HCT116 (cell line): ENCODE measurements at regions not wholly inside any gene's neighbourhood (a gene's known extent, or its start where the extent isn't known, plus 50 kb on each side); places are given as distances from the start of the nearest gene placed in this dataset.

ENCODE experiments used
- ATAC-seq: fragments of 200-7000 bp; cut with Tn5 transposase; 2 replicates; pipeline ENCODE4 v1.9.1; 2020; ENCODE audit warnings: mild to moderate bottlenecking, moderate library complexity
- BruUV-seq: library from RNA; stranded (reverse); fragments of 400-500 nt; replicated peaks from 2 replicates; lab custom pipeline; 2021; lab: Mats Ljungman, UMichigan
- CTCF ChIA-PET: fragments of 300-600 bp; sonication (Branson Sonifier 250); formaldehyde crosslinking; loops from one replicate; lab custom pipeline; 2021; ENCODE audit warnings: antibody characterized with exemption; lab: Charles Lee
- POLR2A ChIA-PET: fragments of 300-600, 350-600 bp; sonication (Branson Sonifier 250); formaldehyde crosslinking; loops from one replicate; lab custom pipeline; 2021; ENCODE audit warnings: antibody characterized with exemption; lab: Charles Lee
- RAD21 ChIA-PET, 2 experiments: fragments of 300-600 bp; sonication (Branson Sonifier 250); formaldehyde crosslinking; loops; one replicate each; lab custom pipeline; 2023; ENCODE audit warnings: low total read pairs in 2 of 2; ENCODE audit not compliant: uncharacterized antibody in 2 of 2, unreplicated experiment in 2 of 2, low non-redundant PET in 1 of 2; lab: Charles Lee
- DNase-seq: peaks from one replicate; pipeline ENCODE4 v3.0.0-alpha.2; 2010; ENCODE audit warnings: low read depth, low spot score
- H2AFZ ChIP-seq: fragments of 200-600 bp; shearing (Covaris generic), sonication (generic); 2 replicates; pipeline ENCODE4 v1.6.1; 2017; ENCODE audit warnings: low read depth, mixed run types, mixed read lengths, antibody characterized with exemption, low read length; ENCODE audit not compliant: poor library complexity, severe bottlenecking
- H3K27ac ChIP-seq: 2 replicates; pipeline ENCODE4 v1.5.1; 2012; ENCODE audit warnings: low read depth, low read length
- H3K27me3 ChIP-seq: fragments of 200-600 bp; sonication (generic); 2 replicates; pipeline ENCODE4 v1.6.1; 2016; ENCODE audit warnings: mixed run types, low read length, mixed read lengths; ENCODE audit not compliant: insufficient read depth
- H3K36me3 ChIP-seq, 2 experiments: fragments of 200-500 bp in 1 of 2; fragments of 200-600 bp in 1 of 2; sonication (Bioruptor generic) in 1 of 2; sonication (generic) in 1 of 2; 2 replicates each; pipeline versions ENCODE4 v1.5.1 to v1.6.1; 2014 to 2016; ENCODE audit warnings: low read length in 2 of 2, inconsistent platforms in 1 of 2, mixed read lengths in 1 of 2, mixed run types in 1 of 2; ENCODE audit not compliant: insufficient read depth in 2 of 2, control insufficient read depth in 1 of 2
- H3K4me1 ChIP-seq, 2 experiments: fragments of 200-600 bp in 1 of 2; sonication (generic) in 1 of 2; 2 replicates each; pipeline versions ENCODE4 v1.5.1 to v1.6.1; 2012 to 2017; ENCODE audit warnings: low read length in 2 of 2, inconsistent platforms in 1 of 2, mild to moderate bottlenecking in 1 of 2, mixed read lengths in 1 of 2, mixed run types in 1 of 2, moderate library complexity in 1 of 2; ENCODE audit not compliant: insufficient read depth in 2 of 2, control insufficient read depth in 1 of 2
- H3K4me2 ChIP-seq: fragments of 200-600 bp; sonication (generic); 2 replicates; pipeline ENCODE4 v1.6.1; 2017; ENCODE audit warnings: mixed run types, low read length, mixed read lengths
- H3K4me3 ChIP-seq, 2 experiments: fragments of 200-600 bp in 1 of 2; sonication (generic) in 1 of 2; replicated peaks in 1 of 2; 2 replicates each; pipeline ENCODE4 v1.5.1; 2011 to 2016; ENCODE audit warnings: low read length in 2 of 2, control low read depth in 1 of 2, low read depth in 1 of 2, mild to moderate bottlenecking in 1 of 2, mixed read lengths in 1 of 2, mixed run types in 1 of 2
- H3K79me2 ChIP-seq: fragments of 200-600 bp; sonication (generic); 2 replicates; pipeline ENCODE4 v1.6.1; 2017; ENCODE audit warnings: mild to moderate bottlenecking, mixed run types, low read length, moderate library complexity, mixed read lengths; ENCODE audit not compliant: insufficient read depth
- H3K9ac ChIP-seq: fragments of 200-600 bp; sonication (generic); 2 replicates; pipeline ENCODE4 v1.6.1; 2016; ENCODE audit warnings: low read length, mixed read lengths
- H3K9me2 ChIP-seq: fragments of 200-600 bp; sonication (generic), shearing (Covaris generic); 2 replicates; pipeline ENCODE4 v1.6.1; 2017; ENCODE audit warnings: mixed run types, mild to moderate bottlenecking, moderate library complexity; ENCODE audit not compliant: insufficient read depth
- H3K9me3 ChIP-seq, 2 experiments: fragments of 200-500 bp in 1 of 2; fragments of 200-600 bp in 1 of 2; sonication (Bioruptor generic) in 1 of 2; sonication (generic) in 1 of 2; 2 replicates each; pipeline ENCODE4 v1.6.1; 2014 to 2017; ENCODE audit warnings: low read length in 2 of 2, mixed read lengths in 2 of 2, inconsistent platforms in 1 of 2, low read depth in 1 of 2, mild to moderate bottlenecking in 1 of 2, mixed run types in 1 of 2, moderate library complexity in 1 of 2; ENCODE audit not compliant: control insufficient read depth in 1 of 2, insufficient read depth in 1 of 2
- H4K20me1 ChIP-seq: fragments of 200-600 bp; sonication (generic), shearing (Covaris generic); 2 replicates; pipeline ENCODE4 v1.6.1; 2017; ENCODE audit warnings: mixed run types, mild to moderate bottlenecking, moderate library complexity; ENCODE audit not compliant: insufficient read depth
- CEBPB ChIP-seq: IDR thresholded peaks from 2 replicates; pipeline ENCODE4 v1.6.1; 2012; ENCODE audit warnings: low read depth
- EGR1 ChIP-seq: IDR thresholded peaks from 2 replicates; pipeline ENCODE4 v1.6.1; 2012; ENCODE audit warnings: low read depth
- EZH2 ChIP-seq: fragments of 200-600 bp; sonication (generic); IDR thresholded peaks from 2 replicates; pipeline ENCODE4 v1.6.1; 2017; ENCODE audit warnings: antibody characterized with exemption, mixed run types
- EZH2phosphoT487 ChIP-seq: fragments of 200-600 bp; IDR thresholded peaks from 2 replicates; pipeline ENCODE4 v1.6.1; 2018; ENCODE audit warnings: antibody characterized with exemption, borderline replicate concordance
- FOSL1 ChIP-seq: IDR thresholded peaks from 2 replicates; pipeline ENCODE4 v1.6.1; 2012; ENCODE audit warnings: low read depth
- POLR2A ChIP-seq: IDR thresholded peaks from 2 replicates; pipeline ENCODE4 v1.7.0; 2011; ENCODE audit warnings: borderline replicate concordance; ENCODE audit not compliant: insufficient read depth, insufficient read length; ENCODE audit errors: extremely low read depth
- POLR2AphosphoS5 ChIP-seq: IDR thresholded peaks from 2 replicates; pipeline ENCODE4 v1.6.1; 2011; ENCODE audit warnings: mild to moderate bottlenecking, low read depth, low read length, moderate library complexity
- REST ChIP-seq: IDR thresholded peaks from 2 replicates; pipeline ENCODE4 v1.6.1; 2012; ENCODE audit warnings: low read depth
- SRF ChIP-seq: IDR thresholded peaks from 2 replicates; pipeline ENCODE4 v1.6.1; 2012; ENCODE audit warnings: low read depth
- TCF7L2 ChIP-seq: IDR thresholded peaks from 2 replicates; pipeline ENCODE4 v1.7.0; 2011; ENCODE audit warnings: borderline replicate concordance, inconsistent platforms; ENCODE audit not compliant: insufficient read depth, insufficient read length; ENCODE audit errors: extremely low read depth
- ZBTB33 ChIP-seq: IDR thresholded peaks from 2 replicates; pipeline ENCODE4 v1.6.1; 2011; ENCODE audit warnings: mild to moderate bottlenecking, low read length, moderate library complexity; ENCODE audit not compliant: insufficient replicate concordance; ENCODE audit errors: extremely low read depth
- ZNF274 ChIP-seq: fragments of 200-500 bp; sonication (Bioruptor generic); IDR thresholded peaks from 2 replicates; pipeline ENCODE4 v1.6.1; 2014; ENCODE audit warnings: mild to moderate bottlenecking, low read depth, low read length, inconsistent platforms
- intact Hi-C: fragments of 100-400 bp; cut with micrococcal nuclease; formaldehyde crosslinking; loops from 2 replicates; pipeline ENCODE4 v1.10.0; 2022
- TF ChIP-seq, protein P1 (sequence below), 3 experiments: fragments of 200-600 bp in 1 of 3; sonication (generic) in 1 of 3; IDR thresholded peaks in 2 of 3; conservative IDR thresholded peaks in 1 of 3; 2 replicates each; pipeline ENCODE4 v1.5.1; 2012 to 2017; ENCODE audit warnings: low read depth in 2 of 3, low read length in 2 of 3, antibody characterized with exemption in 1 of 3, borderline replicate concordance in 1 of 3, control low read depth in 1 of 3, mild to moderate bottlenecking in 1 of 3, mixed read lengths in 1 of 3, mixed run types in 1 of 3, moderate library complexity in 1 of 3; ENCODE audit not compliant: insufficient read depth in 1 of 3
- TF ChIP-seq, protein P2 (sequence below): IDR thresholded peaks from 2 replicates; pipeline ENCODE4 v1.6.1; 2012

DNA sequence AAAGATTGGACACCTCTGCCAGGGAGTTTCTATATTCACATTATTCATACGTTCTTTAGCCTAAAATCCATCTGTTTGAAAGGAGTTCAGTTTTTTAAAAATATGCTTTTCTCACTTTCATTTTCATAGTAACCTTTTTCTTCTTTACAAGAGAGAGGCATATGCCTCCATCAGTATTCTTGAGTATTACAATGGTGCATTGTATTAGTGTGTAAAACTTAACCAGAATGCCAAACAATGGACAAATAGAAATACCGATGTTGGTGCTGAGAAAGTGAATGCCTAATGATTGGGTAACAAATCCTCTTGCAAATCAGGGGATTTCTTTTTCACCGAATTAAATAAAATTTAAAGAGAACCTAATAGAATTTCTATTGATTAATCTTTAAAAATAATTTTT is 163.2 kb upstream of the LAMA2 start:
- Histone ChIP-seq H3K27ac (no peak overlapping the region), H3K4me3 (no peak overlapping the region), H3K36me3 (no peaks in the 10 kb centered on the region), H4K20me1 (no peaks in the 10 kb centered on the region), H3K9me2 (no peaks in the 10 kb centered on the region), H3K9ac (no peak overlapping the region), H3K27me3 (no peaks in the 10 kb centered on the region), H3K4me1 (no peaks in the 10 kb centered on the region), H3K9me3 (no peaks in the 10 kb centered on the region), H3K79me2 (no peaks in the 10 kb centered on the region), H3K4me2 (no peak overlapping the region), H2AFZ (no peak overlapping the region)
- RAD21 ChIA-PET = no interaction called here
- BruUV-seq = no TSS peak
- POLR2A ChIA-PET = no interaction called here
- CTCF ChIA-PET = no interaction called here
- no peak for DNase-seq
- no peak for ATAC-seq
- no peak for TF ChIP-seq POLR2A
- TF ChIP-seq POLR2AphosphoS5 = no peak
- TF ChIP-seq, protein P1, sequence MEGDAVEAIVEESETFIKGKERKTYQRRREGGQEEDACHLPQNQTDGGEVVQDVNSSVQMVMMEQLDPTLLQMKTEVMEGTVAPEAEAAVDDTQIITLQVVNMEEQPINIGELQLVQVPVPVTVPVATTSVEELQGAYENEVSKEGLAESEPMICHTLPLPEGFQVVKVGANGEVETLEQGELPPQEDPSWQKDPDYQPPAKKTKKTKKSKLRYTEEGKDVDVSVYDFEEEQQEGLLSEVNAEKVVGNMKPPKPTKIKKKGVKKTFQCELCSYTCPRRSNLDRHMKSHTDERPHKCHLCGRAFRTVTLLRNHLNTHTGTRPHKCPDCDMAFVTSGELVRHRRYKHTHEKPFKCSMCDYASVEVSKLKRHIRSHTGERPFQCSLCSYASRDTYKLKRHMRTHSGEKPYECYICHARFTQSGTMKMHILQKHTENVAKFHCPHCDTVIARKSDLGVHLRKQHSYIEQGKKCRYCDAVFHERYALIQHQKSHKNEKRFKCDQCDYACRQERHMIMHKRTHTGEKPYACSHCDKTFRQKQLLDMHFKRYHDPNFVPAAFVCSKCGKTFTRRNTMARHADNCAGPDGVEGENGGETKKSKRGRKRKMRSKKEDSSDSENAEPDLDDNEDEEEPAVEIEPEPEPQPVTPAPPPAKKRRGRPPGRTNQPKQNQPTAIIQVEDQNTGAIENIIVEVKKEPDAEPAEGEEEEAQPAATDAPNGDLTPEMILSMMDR (IDR thresholded peaks at IDR 0.05 in 2 of 3, conservative IDR thresholded peaks at IDR 0.05 in 1 of 3; ENCODE audit: borderline replicate concordance in 1 of 3, insufficient read depth in 1 of 3, low read depth in 2 of 3, low read length in 2 of 3) = no peak
- no peak for TF ChIP-seq EGR1
- TF ChIP-seq EZH2 = no peak
- no peak for TF ChIP-seq EZH2phosphoT487
- TF ChIP-seq ZNF274 = no peak
- no peak for TF ChIP-seq FOSL1
- TF ChIP-seq SRF = no peak
- TF ChIP-seq, protein P2, sequence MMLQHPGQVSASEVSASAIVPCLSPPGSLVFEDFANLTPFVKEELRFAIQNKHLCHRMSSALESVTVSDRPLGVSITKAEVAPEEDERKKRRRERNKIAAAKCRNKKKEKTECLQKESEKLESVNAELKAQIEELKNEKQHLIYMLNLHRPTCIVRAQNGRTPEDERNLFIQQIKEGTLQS = no peak
- no peak for TF ChIP-seq REST
- TF ChIP-seq TCF7L2 = no peak
- no peak for TF ChIP-seq ZBTB33
- TF ChIP-seq CEBPB = no peak
- intact Hi-C loops = loop anchor here (10.0 kb wide), 1 partner anchor 1165 kb away; no protein-coding TSS in a partner anchor
